GM12865 (cell line): ENCODE measurements at regions not wholly inside any gene's neighbourhood (a gene's known extent, or its start where the extent isn't known, plus 50 kb on each side); places are given as distances from the start of the nearest gene placed in this dataset.

Source experiments
- DNase-seq: peaks from one replicate; pipeline ENCODE4 v3.0.0; 2010; ENCODE audit warnings: low read depth
- H3K4me3 ChIP-seq: 2 replicates; pipeline ENCODE4 v1.5.1; 2011; ENCODE audit warnings: mild to moderate bottlenecking, low read depth, low read length, control low read depth
- TF ChIP-seq, protein P1 (sequence below): IDR thresholded peaks from 2 replicates; pipeline ENCODE4 v1.5.1; 2011; ENCODE audit warnings: low read length, control low read depth, low read depth, inconsistent platforms; ENCODE audit not compliant: insufficient read depth; ENCODE audit errors: missing control alignments

DNA sequence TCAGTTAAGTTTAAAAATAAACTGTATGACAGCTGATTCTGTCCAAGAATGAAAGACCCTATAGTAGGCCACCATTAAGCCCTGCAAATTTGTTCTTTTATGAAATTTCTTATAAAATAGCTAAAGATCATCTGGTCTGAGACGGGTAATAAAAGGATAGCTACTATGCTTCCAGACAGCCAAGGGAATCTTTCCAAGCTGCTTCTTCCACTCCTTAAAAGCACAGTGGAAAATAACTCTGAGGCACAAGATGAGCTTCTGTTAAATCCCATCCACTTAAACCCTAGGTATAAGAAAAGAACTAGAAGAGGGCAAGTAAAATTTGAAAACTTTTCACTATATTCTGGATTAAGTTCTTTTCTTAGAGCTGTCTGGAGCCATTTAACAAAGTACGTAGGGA, 194.3 kb downstream of the CAPZA3 start:
- TF ChIP-seq, protein P1, sequence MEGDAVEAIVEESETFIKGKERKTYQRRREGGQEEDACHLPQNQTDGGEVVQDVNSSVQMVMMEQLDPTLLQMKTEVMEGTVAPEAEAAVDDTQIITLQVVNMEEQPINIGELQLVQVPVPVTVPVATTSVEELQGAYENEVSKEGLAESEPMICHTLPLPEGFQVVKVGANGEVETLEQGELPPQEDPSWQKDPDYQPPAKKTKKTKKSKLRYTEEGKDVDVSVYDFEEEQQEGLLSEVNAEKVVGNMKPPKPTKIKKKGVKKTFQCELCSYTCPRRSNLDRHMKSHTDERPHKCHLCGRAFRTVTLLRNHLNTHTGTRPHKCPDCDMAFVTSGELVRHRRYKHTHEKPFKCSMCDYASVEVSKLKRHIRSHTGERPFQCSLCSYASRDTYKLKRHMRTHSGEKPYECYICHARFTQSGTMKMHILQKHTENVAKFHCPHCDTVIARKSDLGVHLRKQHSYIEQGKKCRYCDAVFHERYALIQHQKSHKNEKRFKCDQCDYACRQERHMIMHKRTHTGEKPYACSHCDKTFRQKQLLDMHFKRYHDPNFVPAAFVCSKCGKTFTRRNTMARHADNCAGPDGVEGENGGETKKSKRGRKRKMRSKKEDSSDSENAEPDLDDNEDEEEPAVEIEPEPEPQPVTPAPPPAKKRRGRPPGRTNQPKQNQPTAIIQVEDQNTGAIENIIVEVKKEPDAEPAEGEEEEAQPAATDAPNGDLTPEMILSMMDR: no peak
- no peak overlapping the region for H3K4me3 ChIP-seq
- no peak for DNase-seq

DNA sequence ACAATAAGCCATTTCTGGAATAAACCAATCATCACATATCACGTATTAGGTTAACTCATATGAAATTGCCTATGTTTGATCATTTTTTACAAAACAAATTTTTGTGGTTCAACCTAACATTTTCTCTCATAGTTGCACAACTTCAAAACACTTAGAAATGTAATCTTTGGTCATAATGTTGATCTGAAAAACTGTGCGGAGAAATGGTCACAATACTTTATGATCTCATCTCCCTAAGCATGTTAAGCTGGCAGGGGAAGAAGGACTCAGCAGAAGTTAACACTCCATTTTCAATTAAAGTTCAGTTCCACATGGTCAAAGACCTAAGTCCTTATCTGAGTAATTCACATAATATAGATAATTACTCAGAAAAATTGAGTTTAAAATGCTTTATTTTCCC, 194.8 kb downstream of the CAPZA3 start:
- H3K4me3 ChIP-seq: no peak overlapping the region
- DNase-seq: no peak
- TF ChIP-seq, protein P1: no peak

DNA sequence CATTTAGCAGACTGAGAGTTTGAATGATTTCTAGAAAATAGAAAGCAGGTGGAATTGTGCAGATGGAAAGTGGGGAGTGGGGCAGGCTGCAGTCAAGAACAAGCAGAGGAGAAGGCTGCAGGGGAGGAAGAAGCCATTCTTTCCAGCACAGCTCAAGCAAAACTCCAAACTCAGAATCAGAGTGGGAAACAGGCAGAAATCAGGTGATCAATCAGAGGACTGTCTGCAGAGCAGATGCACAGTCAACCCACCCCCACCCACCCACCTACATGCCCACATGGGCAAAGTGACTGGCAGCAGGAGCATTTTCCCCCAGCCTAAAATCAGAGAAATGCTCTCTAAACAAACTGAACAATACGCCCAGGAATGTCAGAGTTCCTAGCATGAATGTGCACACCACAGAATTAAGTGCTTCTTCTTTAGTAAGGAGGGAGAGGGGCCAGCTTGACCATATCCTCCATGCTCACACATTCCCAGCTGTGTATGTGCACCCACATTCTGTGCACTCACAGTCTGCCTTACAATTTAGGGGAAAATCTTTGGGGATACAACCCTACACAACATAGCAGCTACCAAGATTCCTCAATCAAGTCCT, 194.1 kb upstream of the PLEKHA5 start:
- TF ChIP-seq, protein P1: no peak
- DNase-seq: no peak
- no peak overlapping the region for H3K4me3 ChIP-seq

DNA sequence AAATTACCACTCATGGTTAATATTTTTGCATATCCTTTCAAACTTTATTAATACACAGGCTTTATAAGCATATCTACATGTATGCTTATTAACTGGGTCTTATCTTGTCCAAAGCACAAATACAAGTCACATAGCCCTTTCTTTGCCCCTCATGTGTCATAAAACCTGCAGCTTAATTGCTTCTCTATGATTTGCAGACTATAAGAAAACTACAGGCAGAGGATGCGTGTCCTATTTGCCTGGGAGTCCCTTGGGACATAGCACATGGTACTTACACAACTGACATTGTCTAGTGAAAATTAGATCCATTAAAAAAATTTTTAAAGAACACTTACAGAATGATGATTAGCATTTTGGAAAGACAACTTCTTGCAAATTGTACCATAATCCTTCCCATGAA, 190.5 kb upstream of the PLEKHA5 start:
- H3K4me3 ChIP-seq: no peak overlapping the region
- DNase-seq: no peak
- TF ChIP-seq, protein P1: no peak

DNA sequence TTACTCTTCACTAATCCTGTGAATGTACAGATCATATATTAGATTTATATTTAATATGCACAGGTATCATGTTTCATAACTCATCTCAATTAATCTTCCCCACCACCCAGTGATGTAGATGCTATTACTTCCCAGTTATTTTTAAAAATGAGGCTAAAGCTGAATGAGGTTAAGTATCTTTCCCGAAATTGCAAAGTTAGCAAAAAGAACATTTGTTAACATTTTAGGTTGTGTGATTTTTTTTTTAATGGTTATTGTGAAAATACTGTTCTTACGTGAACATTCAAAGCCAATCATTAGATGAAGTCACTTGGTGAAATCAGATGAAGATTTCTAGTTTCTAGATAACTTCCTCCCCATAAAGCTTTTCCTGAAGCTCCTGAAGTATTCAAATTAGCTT, 186.9 kb upstream of the PLEKHA5 start:
- H3K4me3 ChIP-seq: no peak overlapping the region
- DNase-seq: no peak
- TF ChIP-seq, protein P1: no peak

DNA sequence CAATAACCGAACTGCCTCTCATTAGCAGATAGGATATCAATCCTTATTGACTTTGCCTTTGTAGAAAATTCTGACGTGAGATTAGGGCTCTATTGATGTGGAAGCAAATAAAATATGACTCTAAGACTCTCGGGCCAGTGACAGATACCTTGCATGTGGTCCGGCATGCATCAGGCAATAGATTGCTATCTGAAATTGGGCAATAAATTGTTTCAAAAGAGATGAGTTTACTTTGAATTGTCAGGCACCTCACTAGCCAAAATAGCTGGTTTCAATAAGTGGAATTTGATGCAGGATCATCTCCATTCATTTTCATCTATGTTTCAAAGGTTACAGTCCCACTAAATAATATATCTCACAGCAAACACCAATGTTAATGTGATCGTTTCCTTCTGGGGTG, 186.3 kb upstream of the PLEKHA5 start:
- no peak for DNase-seq
- TF ChIP-seq, protein P1: no peak
- H3K4me3 ChIP-seq: no peak overlapping the region

DNA sequence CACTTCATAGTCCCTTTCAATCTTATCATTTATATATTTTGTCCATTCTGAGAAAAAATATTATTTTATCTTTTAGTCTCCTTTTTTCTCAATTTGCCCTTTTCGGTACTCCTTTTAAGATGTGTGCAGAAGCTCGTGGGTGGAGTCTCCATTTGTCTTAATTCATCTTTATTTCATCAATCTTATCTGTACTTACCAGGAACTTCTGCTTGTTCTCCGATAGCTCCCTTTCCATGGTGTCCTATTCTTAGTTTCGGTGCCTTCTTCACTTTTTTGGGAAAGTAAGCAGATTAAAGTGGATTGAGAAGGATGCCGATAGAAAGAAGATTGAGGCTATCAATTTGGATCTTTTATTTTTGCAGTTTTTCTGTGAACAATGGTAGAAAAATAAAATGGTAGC, 183.4 kb upstream of the PLEKHA5 start:
- DNase-seq: no peak
- H3K4me3 ChIP-seq: no peak overlapping the region
- TF ChIP-seq, protein P1: no peak
